GM12878 (cell line): ENCODE measurements at regions not wholly inside any gene's neighbourhood (a gene's known extent, or its start where the extent isn't known, plus 50 kb on each side); places are given as distances from the start of the nearest gene placed in this dataset.

Experiments
- CHD4 ChIP-seq: fragments of 200-600 bp; sonication (generic); IDR thresholded peaks from 2 replicates; pipeline ENCODE4 v1.6.1; 2016; ENCODE audit warnings: mild to moderate bottlenecking
- CTCF ChIP-seq, 3 experiments: IDR thresholded peaks in 2 of 3; conservative IDR thresholded peaks in 1 of 3; 2 replicates each; pipeline ENCODE4 v1.5.1; 2011; ENCODE audit warnings: low read depth in 3 of 3, low read length in 3 of 3, mild to moderate bottlenecking in 3 of 3, control low read depth in 2 of 3, moderate library complexity in 2 of 3, inconsistent platforms in 1 of 3, mixed read lengths in 1 of 3; ENCODE audit not compliant: control insufficient read depth in 2 of 3, insufficient read depth in 1 of 3; ENCODE audit errors: extremely low read depth in 1 of 3
- PKNOX1 ChIP-seq: fragments of 450-650 bp; IDR thresholded peaks from 2 replicates; pipeline ENCODE4 v1.6.1; 2016; ENCODE audit warnings: mild to moderate bottlenecking
- POLR2A ChIP-seq: IDR thresholded peaks from 2 replicates; pipeline ENCODE4 v1.6.1; 2011; ENCODE audit warnings: low read depth, mild to moderate bottlenecking, low read length
- RCOR1 ChIP-seq: conservative IDR thresholded peaks from 2 replicates; pipeline ENCODE4 v1.6.1; 2012; ENCODE audit warnings: low read depth, low read length, improper control_type of control experiment
- REST ChIP-seq: IDR thresholded peaks from 2 replicates; pipeline ENCODE4 v1.6.1; 2012; ENCODE audit warnings: mild to moderate bottlenecking, low read depth, low read length
- SIN3A ChIP-seq: IDR thresholded peaks from 2 replicates; pipeline ENCODE4 v1.6.1; 2012; ENCODE audit warnings: low read depth, low read length, improper control_type of control experiment
- SP1 ChIP-seq: IDR thresholded peaks from one replicate; pipeline ENCODE4 v1.6.1; 2011; ENCODE audit warnings: low read depth, low read length
- ZZZ3 ChIP-seq: IDR thresholded peaks from 2 replicates; pipeline ENCODE4 v1.6.1; 2011; ENCODE audit warnings: low read depth; ENCODE audit not compliant: control insufficient read depth, insufficient read length

- TF ChIP-seq CTCF (IDR thresholded peaks at IDR 0.05 in 2 of 3, conservative IDR thresholded peaks at IDR 0.05 in 1 of 3; ENCODE audit: control insufficient read depth in 2 of 3, extremely low read depth in 1 of 3, insufficient read depth in 1 of 3, low read depth in 3 of 3, low read length in 3 of 3) (no peak), REST (no peak), PKNOX1 (no peak), SP1 (no peak), SIN3A (no peak), RCOR1 (no peak), ZZZ3 (no peak), CHD4 (no peak), POLR2A (no peak)
These were observed 271.8 kb downstream of the MTX2 start for GRCh38 chr2:176540995-176541394.
